ENCODE measurements at regions not wholly inside any gene's neighbourhood (a gene's known extent, or its start where the extent isn't known, plus 50 kb on each side); places are given as distances from the start of the nearest gene placed in this dataset.

GRCh38 chr12:60684988-60685655 is 1089.3 kb downstream of the SLC16A7 start:
- TF ChIP-seq, protein P1, sequence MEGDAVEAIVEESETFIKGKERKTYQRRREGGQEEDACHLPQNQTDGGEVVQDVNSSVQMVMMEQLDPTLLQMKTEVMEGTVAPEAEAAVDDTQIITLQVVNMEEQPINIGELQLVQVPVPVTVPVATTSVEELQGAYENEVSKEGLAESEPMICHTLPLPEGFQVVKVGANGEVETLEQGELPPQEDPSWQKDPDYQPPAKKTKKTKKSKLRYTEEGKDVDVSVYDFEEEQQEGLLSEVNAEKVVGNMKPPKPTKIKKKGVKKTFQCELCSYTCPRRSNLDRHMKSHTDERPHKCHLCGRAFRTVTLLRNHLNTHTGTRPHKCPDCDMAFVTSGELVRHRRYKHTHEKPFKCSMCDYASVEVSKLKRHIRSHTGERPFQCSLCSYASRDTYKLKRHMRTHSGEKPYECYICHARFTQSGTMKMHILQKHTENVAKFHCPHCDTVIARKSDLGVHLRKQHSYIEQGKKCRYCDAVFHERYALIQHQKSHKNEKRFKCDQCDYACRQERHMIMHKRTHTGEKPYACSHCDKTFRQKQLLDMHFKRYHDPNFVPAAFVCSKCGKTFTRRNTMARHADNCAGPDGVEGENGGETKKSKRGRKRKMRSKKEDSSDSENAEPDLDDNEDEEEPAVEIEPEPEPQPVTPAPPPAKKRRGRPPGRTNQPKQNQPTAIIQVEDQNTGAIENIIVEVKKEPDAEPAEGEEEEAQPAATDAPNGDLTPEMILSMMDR (conservative IDR thresholded peaks at IDR 0.05 in 1 of 2, IDR thresholded peaks at IDR 0.05 in 1 of 2; ENCODE audit: low read depth in 1 of 2, low read length in 2 of 2): no peak
- TF ChIP-seq EZH2 (IDR thresholded peaks at IDR 0.05; ENCODE audit: low read length, missing control alignments): no peak

All from fibroblast of lung (primary cell).